ENCODE measurements at regions not wholly inside any gene's neighbourhood (a gene's known extent, or its start where the extent isn't known, plus 50 kb on each side); places are given as distances from the start of the nearest gene placed in this dataset.

DNA sequence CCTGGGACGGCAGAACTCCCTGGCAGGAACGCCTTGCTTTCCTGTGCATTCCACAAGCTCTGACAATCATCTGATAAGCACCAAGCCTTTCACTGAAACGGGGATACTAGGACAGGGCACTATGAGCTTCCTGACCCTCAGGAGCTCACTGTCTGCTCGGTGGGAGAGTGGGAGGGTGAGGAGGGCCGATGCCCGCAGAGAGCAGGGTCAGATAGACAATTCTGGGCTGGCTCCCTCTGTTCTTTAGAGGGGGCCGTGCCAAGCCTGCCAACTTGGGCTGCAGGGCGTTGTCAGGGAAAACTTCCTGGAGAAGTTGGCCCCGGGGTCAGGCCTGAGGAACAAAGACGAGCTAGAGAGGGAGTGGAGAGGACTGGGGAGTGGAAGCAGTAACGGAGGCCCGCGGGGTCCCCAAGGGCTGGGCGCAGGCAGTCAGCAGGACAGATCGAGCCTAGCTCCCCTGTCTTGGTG lies 82.0 kb downstream of the CTAGE1 start:
- ChIA-PET CTCF (interaction anchor here (0.9 kb wide), 1 partner anchor 9 kb away, joined by 3 read pairs; no protein-coding TSS in a partner anchor), POLR2A (no interaction called here)
- Histone ChIP-seq H3K27me3 (replicated peaks; ENCODE audit: control insufficient read depth, insufficient read depth, low read length) (no peaks in the 10 kb centered on the region), H3K9me3 (no peaks in the 10 kb centered on the region), H3K36me3 (ENCODE audit: control insufficient read depth, insufficient read depth, low read length) (no peaks in the 10 kb centered on the region), H3K4me3 (ENCODE audit: low read depth, low read length) (no peak overlapping the region), H3K4me1 (no peaks in the 10 kb centered on the region)
- H3K4me3 Mint-ChIP-seq (ENCODE audit: unreplicated experiment): no peak overlapping the region
- no peak overlapping the region for H3K27ac Mint-ChIP-seq (ENCODE audit: unreplicated experiment)
- intact Hi-C loops (cut with micrococcal nuclease; ENCODE audit: unreplicated experiment): no loop called here
- BruUV-seq (replicated peaks): no TSS peak
- no peak for DNase-seq
- H3K9me3 Mint-ChIP-seq (ENCODE audit: unreplicated experiment): no peaks in the 10 kb centered on the region
- H3K36me3 Mint-ChIP-seq (ENCODE audit: insufficient read depth, unreplicated experiment): no peaks in the 10 kb centered on the region
- TF ChIP-seq, protein P1, sequence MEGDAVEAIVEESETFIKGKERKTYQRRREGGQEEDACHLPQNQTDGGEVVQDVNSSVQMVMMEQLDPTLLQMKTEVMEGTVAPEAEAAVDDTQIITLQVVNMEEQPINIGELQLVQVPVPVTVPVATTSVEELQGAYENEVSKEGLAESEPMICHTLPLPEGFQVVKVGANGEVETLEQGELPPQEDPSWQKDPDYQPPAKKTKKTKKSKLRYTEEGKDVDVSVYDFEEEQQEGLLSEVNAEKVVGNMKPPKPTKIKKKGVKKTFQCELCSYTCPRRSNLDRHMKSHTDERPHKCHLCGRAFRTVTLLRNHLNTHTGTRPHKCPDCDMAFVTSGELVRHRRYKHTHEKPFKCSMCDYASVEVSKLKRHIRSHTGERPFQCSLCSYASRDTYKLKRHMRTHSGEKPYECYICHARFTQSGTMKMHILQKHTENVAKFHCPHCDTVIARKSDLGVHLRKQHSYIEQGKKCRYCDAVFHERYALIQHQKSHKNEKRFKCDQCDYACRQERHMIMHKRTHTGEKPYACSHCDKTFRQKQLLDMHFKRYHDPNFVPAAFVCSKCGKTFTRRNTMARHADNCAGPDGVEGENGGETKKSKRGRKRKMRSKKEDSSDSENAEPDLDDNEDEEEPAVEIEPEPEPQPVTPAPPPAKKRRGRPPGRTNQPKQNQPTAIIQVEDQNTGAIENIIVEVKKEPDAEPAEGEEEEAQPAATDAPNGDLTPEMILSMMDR (IDR thresholded peaks at IDR 0.05; ENCODE audit: insufficient read depth in 1 of 2, low read depth in 1 of 2, low read length in 1 of 2, severe bottlenecking in 1 of 2, unreplicated experiment in 1 of 2): no peak
- no peaks in the 10 kb centered on the region for H3K4me1 Mint-ChIP-seq (ENCODE audit: low read depth, unreplicated experiment)
- no peaks in the 10 kb centered on the region for H3K27me3 Mint-ChIP-seq (ENCODE audit: insufficient read depth, unreplicated experiment)

DNA sequence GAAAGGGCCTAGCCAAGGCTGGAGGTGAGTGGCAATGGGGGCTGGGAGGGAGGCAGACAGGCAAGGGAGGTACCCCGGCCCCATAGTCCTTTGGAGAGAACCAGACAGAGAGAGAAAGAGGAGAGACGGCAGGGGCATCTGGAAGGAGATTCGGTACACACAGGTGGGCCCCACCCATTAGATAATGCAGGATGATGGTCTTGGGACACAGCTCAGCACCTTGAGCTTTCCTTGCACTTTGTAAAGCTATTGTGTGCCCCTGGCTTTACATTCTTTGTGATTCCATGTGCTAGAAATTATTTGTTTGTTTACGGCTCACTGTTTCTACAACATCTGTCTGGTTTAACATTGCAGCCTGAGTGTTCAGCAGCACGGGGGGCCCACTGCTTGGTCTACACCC lies 83.1 kb downstream of the CTAGE1 start:
- Histone ChIP-seq H3K4me3 (ENCODE audit: low read depth, low read length) (no peak overlapping the region), H3K36me3 (ENCODE audit: control insufficient read depth, insufficient read depth, low read length) (no peaks in the 10 kb centered on the region), H3K4me1 (no peaks in the 10 kb centered on the region), H3K27me3 (replicated peaks; ENCODE audit: control insufficient read depth, insufficient read depth, low read length) (no peaks in the 10 kb centered on the region), H3K9me3 (no peaks in the 10 kb centered on the region)
- Mint-ChIP-seq H3K27me3 (ENCODE audit: insufficient read depth, unreplicated experiment) (no peaks in the 10 kb centered on the region), H3K4me1 (ENCODE audit: low read depth, unreplicated experiment) (no peaks in the 10 kb centered on the region), H3K36me3 (ENCODE audit: insufficient read depth, unreplicated experiment) (no peaks in the 10 kb centered on the region), H3K4me3 (ENCODE audit: unreplicated experiment) (no peak overlapping the region), H3K9me3 (ENCODE audit: unreplicated experiment) (no peaks in the 10 kb centered on the region), H3K27ac (ENCODE audit: unreplicated experiment) (no peak overlapping the region)
- no TSS peak for BruUV-seq (replicated peaks)
- DNase-seq: no peak
- CTCF ChIA-PET: no interaction called here
- TF ChIP-seq, protein P1 (IDR thresholded peaks at IDR 0.05; ENCODE audit: insufficient read depth in 1 of 2, low read depth in 1 of 2, low read length in 1 of 2, severe bottlenecking in 1 of 2, unreplicated experiment in 1 of 2): no peak
- POLR2A ChIA-PET: no interaction called here
- intact Hi-C loops (cut with micrococcal nuclease; ENCODE audit: unreplicated experiment): no loop called here

DNA sequence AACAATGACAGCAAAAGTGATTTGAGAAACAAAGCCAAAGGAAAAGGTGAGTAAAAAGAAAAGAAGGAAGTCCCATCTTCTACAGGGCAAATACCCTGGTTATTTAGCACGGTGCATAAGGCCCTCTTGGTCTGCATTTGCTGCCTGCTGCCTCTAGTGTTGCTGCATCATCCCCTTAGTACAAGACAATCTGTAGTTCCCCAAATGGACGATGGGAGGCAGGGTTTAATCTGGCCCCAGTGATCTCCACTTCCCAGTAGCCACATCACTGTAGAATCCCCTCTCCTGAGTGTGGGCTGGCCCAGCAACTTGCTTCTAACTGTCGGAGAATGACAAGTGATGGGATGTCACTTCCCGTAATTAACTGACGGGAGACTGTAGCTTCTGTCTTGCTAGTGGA lies 85.1 kb downstream of the CTAGE1 start:
- ChIA-PET POLR2A (no interaction called here), CTCF (no interaction called here)
- no TSS peak for BruUV-seq (replicated peaks)
- Mint-ChIP-seq H3K4me1 (ENCODE audit: low read depth, unreplicated experiment) (no peaks in the 10 kb centered on the region), H3K9me3 (ENCODE audit: unreplicated experiment) (no peaks in the 10 kb centered on the region), H3K4me3 (ENCODE audit: unreplicated experiment) (no peak overlapping the region), H3K27me3 (ENCODE audit: insufficient read depth, unreplicated experiment) (no peaks in the 10 kb centered on the region), H3K27ac (ENCODE audit: unreplicated experiment) (no peak overlapping the region), H3K36me3 (ENCODE audit: insufficient read depth, unreplicated experiment) (no peaks in the 10 kb centered on the region)
- H3K4me1 ChIP-seq: no peaks in the 10 kb centered on the region
- no peaks in the 10 kb centered on the region for H3K9me3 ChIP-seq
- TF ChIP-seq, protein P1 (IDR thresholded peaks at IDR 0.05; ENCODE audit: insufficient read depth in 1 of 2, low read depth in 1 of 2, low read length in 1 of 2, severe bottlenecking in 1 of 2, unreplicated experiment in 1 of 2): no peak
- H3K27me3 ChIP-seq (replicated peaks; ENCODE audit: control insufficient read depth, insufficient read depth, low read length): no peaks in the 10 kb centered on the region
- DNase-seq: no peak
- intact Hi-C loops (cut with micrococcal nuclease; ENCODE audit: unreplicated experiment): no loop called here
- H3K4me3 ChIP-seq (ENCODE audit: low read depth, low read length): no peak overlapping the region
- no peaks in the 10 kb centered on the region for H3K36me3 ChIP-seq (ENCODE audit: control insufficient read depth, insufficient read depth, low read length)

All from Caco-2 (cell line).